Medulla oblongata (tissue), 1 donor: ENCODE measurements at regions not wholly inside any gene's neighbourhood (a gene's known extent, or its start where the extent isn't known, plus 50 kb on each side); places are given as distances from the start of the nearest gene placed in this dataset.

Experiments
- DNase-seq: peaks from one replicate; pipeline ENCODE4 v3.0.0-alpha.2; 2015; ENCODE audit errors: extremely low spot score

GRCh38 chr5:142508591-142508990 lies 177.3 kb downstream of the FGF1 start:
- DNase-seq: no peak

DNA sequence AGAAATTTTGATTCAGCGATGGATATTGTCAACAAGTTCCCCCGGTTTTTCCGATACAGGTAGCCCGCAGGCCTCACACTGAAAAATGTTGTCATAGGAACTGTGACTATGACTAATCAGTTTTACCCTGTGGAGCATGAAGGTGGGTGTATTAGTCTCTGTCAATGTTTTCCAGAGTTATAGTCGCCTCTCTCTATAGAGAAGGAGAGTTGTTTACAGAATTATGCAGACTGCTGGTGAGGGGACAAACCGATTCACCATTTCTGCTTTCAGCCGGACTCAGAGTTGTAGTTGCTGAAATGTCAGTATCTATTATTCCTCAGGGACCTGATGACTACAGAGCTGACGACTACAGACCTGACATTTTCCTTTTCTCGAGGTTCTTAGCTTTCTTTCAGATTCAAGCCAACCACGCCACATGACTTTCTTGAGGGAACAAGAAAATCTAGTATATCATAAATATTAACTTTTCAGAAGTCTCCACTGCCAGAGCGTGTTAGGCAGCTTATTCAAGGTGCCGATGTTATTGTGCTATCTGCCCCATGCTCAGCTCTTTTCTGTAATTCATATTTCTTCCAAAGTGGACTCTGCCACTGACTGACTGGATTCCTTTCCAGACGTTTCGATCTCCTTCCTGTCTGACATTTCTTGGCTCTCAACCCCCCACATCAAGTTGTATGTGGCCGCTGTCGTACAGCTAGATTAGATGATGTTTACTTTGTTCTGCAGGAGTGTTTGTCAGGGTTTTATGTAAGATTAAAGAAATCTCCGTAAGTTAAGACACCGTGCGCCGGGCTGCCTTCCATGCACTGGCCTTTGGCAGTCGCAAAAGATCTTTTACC lies 178.1 kb downstream of the FGF1 start:
- no peak for DNase-seq

DNA sequence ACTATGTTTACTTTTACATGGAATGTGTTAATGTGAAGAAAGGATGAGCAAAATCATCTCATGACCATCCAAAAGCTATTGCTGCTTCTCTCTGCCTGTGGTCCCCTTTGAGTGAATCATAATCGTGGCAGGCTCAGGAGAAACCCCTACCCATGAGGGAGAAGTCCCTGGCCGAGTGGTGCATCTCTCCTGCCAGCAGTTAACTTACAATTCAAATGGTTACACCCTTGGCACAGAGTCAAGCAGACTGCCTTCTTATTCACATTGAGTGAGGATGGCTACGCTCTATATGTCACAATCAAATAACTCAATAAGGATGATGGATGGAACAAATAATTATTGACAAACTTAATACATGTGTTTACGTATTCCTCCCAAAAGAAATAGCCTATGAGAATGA lies 179.1 kb downstream of the FGF1 start:
- no peak for DNase-seq

- DNase-seq: no peak
Measured at GRCh38 chr5:142506046-142506445, 179.8 kb downstream of the FGF1 start.

GRCh38 chr5:142501890-142502289 lies 177.1 kb upstream of the SPRY4 start:
- no peak for DNase-seq

DNA sequence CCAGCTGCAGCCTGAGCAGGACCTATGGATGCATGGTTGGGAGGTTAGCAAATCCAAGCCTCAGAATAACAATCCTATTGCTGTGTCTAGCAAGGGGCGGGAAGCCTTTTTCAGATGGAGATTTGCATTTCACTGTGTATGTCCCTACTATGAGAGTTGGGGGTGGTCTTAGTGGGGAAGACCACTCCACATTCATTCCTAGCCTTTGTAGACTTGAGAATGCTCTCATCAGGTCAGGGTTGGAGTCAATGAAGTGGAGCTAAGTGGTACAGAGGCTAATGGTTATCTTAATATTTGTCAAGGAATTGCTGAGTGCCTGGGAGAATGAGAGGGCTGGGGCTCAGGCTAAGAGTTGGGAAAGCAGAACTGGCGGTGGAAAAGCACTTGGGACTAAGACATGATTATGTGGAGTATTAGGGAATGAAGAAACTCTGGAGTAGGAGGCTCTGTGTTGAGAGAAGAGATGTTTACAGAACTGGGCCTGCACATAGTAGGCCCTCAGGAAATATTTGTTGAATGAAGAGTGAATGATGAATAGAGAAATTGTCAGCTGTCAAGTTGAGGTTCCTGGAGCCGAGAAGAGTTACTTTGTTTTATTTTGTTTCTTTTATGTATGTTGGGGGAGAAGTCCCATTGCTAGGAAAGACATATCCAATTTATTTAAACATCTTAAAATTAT lies 175.5 kb upstream of the SPRY4 start:
- no peak for DNase-seq

DNA sequence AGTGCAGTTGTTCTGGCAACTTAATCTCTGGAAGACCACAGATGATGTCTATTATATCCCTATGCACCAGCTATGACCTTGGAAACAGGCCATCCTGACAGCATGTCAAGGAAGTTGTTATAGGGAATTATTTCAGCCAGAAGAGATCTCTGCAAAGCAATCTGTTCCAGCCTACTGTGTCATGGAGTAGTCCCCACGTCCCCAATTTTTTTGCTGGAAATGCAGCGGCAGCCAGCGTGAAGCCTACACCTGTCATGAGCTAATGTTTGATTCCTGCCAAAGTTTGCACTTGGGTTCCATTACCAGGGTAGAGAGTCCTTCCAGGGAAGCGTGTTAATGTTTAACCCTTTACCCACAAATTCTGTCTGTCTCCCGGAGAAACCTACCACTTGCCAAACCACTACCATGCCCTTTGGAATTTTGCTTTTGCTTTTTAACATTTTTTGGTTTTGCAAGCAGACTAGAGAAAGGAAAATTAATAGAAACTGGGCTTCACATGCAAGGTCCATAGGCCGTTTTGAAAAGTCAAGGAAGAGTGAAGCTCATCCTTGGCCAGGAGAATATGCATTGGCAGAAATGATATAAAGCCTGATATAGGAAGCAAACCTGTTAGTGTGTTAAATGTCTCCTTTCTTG lies 174.9 kb upstream of the SPRY4 start:
- peak; percentile 16 for DNase-seq

- DNase-seq: no peak
Measured at GRCh38 chr5:142498298-142498697, 173.5 kb upstream of the SPRY4 start.

DNA sequence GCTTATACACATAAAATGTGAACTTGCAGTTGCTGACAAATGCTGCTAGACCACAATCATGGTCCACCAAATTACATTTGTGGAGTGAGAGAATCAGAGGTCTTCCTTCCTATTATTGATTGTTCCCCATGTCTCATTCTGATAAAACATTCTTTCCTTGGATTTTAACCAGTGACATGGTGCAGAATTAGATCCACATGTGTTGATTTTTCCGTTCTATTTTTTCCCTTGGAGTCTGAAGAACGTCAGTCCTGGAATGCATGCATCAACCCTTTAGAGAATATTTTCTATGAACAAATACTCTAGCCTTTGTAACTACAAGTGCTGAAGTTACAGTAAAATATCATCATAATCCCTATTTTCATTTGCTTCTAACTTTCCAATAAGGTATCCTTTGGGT lies 170.7 kb upstream of the SPRY4 start:
- no peak for DNase-seq

GRCh38 chr5:142493875-142494518 lies 169.2 kb upstream of the SPRY4 start:
- no peak for DNase-seq

DNA sequence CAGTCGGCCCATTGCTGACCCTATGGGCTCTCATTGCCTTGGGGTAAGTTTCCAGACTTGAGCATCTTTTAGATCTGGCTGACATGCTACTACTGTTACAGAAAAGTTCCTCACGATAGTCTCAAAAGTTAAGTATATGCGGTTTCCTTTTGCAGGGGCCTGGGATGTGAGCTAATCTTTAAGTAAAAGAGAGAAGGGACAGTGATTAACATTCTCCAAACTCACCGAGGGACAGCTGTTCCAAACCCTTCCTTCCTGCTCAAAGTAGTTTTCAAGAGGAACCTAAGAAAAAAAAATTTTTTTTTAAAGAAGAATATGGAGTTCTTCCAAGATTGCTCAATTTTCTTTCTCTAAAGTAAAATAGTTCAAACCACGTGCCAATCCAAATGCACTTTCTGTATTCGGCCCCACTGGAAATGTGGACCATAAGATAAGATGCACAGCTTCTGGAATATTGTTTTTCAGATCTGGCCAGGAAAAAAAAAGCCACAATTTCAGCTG lies 168.0 kb upstream of the SPRY4 start:
- peak; percentile 12 for DNase-seq

GRCh38 chr5:142491679-142492078 lies 166.9 kb upstream of the SPRY4 start:
- no peak for DNase-seq

GRCh38 chr5:142491270-142491669 lies 166.4 kb upstream of the SPRY4 start:
- DNase-seq: peak; percentile 78

GRCh38 chr5:142486581-142486980 lies 161.8 kb upstream of the SPRY4 start:
- no peak for DNase-seq

GRCh38 chr5:142486020-142486419 lies 161.2 kb upstream of the SPRY4 start:
- DNase-seq: no peak

GRCh38 chr5:142484821-142485387 lies 160.1 kb upstream of the SPRY4 start:
- DNase-seq: no peak

- no peak for DNase-seq
Measured at GRCh38 chr5:142482207-142482606, 157.4 kb upstream of the SPRY4 start.

- DNase-seq: no peak
Measured at GRCh38 chr5:142481410-142481809, 156.6 kb upstream of the SPRY4 start.

DNA sequence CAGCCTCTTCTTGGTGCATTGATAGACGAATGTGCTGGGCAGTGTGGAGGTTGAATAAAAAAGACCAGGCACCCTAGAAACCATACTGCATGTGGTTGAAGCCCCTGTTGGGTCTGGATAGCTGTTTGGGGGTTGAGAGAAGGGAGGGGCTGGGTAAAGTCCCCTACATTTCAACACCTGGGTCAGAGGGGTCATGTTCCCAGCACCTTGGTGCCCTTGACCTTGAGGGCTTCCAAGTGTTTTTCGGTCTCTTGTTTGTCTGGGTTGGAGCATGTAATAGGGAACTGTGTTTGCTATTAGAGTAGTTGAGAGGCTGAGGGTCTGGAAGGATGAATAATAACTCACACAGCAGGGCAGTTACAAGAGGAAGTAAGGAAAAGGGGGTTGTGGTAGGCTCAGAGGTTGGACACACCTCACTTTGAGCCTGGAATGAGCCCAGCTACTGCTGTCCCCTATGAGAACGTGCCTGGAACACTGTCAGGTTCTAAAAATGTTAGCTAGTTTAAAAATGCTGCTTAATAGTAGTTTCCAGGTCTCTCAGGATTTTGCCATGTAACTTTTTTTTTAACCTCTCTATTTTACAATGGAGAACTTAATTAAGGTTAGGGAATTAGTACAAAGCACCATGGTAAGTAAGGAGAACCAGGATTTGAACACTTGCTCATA lies 155.2 kb upstream of the SPRY4 start:
- DNase-seq: no peak

DNA sequence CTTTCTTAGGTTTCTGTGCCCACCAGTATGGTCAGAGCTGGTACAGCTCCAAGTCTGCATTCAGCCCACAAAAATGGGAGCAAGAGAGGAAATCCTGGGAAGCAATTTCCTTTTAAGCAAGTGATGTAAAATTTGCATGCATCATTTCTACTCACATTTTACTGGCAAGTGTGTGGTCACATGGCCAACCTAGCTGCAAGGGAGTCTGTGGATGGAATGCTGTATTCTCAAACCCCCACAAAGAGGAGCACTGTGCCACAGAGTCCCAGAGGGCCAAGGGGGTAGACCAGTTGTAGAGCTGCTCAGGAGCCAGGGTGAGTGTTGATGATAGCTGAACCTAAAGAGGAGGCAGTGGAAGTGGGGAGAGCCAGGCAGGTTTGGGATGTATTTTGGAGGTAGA lies 154.3 kb upstream of the SPRY4 start:
- no peak for DNase-seq

DNA sequence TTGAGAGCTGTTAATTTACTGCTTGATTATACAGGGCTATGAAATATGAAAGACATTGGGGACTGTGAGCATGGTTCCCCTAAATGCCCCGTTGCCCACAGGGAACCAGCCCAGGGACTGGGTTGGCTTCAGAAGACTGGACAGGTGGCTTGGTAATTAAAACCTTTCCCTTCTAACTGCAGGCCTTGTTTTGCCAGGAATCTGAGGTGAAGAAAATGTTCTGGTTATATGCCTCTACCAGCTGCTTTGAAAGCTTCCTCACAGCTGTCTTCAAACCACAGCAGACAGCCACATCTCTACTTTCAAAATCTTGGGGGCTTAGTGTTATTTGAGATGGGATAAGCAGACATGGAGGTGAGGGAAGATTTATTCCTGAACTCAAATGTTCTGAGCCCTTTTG lies 153.3 kb upstream of the SPRY4 start:
- DNase-seq: no peak
